Testis (tissue), 2 donors: ENCODE measurements at regions not wholly inside any gene's neighbourhood (a gene's known extent, or its start where the extent isn't known, plus 50 kb on each side); places are given as distances from the start of the nearest gene placed in this dataset.
"Not testable (repeated sequence)": the region's sequence is repeated elsewhere in the genome, so short reads cannot be mapped to it uniquely, and the experiment has no call there.

Source experiments
- DNase-seq: peaks from one replicate; pipeline ENCODE4 v3.0.0-alpha.2; 2019
- H3K27ac ChIP-seq, 2 donors: fragments of 200-600 bp; sonication (generic); one replicate each; pipeline ENCODE4 v1.5.1; 2019
- H3K27me3 ChIP-seq: fragments of 200-600 bp; sonication (generic); one replicate; pipeline ENCODE4 v1.5.1; 2019
- H3K36me3 ChIP-seq: fragments of 200-600 bp; sonication (generic); one replicate; pipeline ENCODE4 v1.5.1; 2017; ENCODE audit warnings: low read depth; ENCODE audit errors: missing control alignments
- H3K4me1 ChIP-seq: fragments of 200-600 bp; sonication (generic); one replicate; pipeline ENCODE4 v1.5.1; 2019
- H3K4me3 ChIP-seq, 2 donors: fragments of 200-600 bp; sonication (generic); one replicate each; pipeline ENCODE4 v1.5.1; 2017 to 2019
- H3K9me3 ChIP-seq: fragments of 200-600 bp; sonication (generic); one replicate; pipeline ENCODE4 v1.5.1; 2017
- CTCF ChIP-seq, 3 experiments: fragments of 450-650 bp in 2 of 3; fragments of 200-600 bp in 1 of 3; sonication (generic) in 1 of 3; IDR thresholded peaks; one replicate each; pipeline ENCODE4 v1.5.1; 2016 to 2019; ENCODE audit warnings: antibody characterized with exemption in 3 of 3, mild to moderate bottlenecking in 2 of 3, moderate library complexity in 1 of 3
- POLR2A ChIP-seq: fragments of 450-650 bp; IDR thresholded peaks from one replicate; pipeline ENCODE4 v1.6.1; 2017; ENCODE audit warnings: antibody characterized with exemption, mild to moderate bottlenecking, moderate library complexity
- WGBS, 2 donors: methylation state at CpG; one replicate each; pipeline ENCODE4 v1.1.5; 2018; 5-methylcytosine and 5-hydroxymethylcytosine counted together
- intact Hi-C: fragments of 100-400 bp; cut with DNase I; formaldehyde crosslinking; loops from one replicate; pipeline ENCODE4 v1.15.1; 2023; ENCODE audit warnings: low total_unique reads

- Histone ChIP-seq H3K9me3 (no peaks in the 10 kb centered on the region), H3K27ac (no peak overlapping the region), H3K27me3 (no peaks in the 10 kb centered on the region), H3K4me1 (no peaks in the 10 kb centered on the region), H3K36me3 (no peaks in the 10 kb centered on the region), H3K4me3 (no peak overlapping the region)
- intact Hi-C loops = no loop called here
- DNase-seq = no peak
- WGBS, 2 donors = 80 to 88% methylated on average over 1 of the region's 1 CpG
- TF ChIP-seq POLR2A = no peak
- no peak for TF ChIP-seq CTCF (IDR thresholded peaks at IDR 0.05)
Measured at GRCh38 chr7:113751547-113751946, 167.3 kb downstream of the PPP1R3A start.

- intact Hi-C loops, H3K4me1 ChIP-seq, H3K4me3 ChIP-seq, DNase-seq, H3K27me3 ChIP-seq, H3K27ac ChIP-seq, H3K36me3 ChIP-seq, H3K9me3 ChIP-seq: not testable (repeated sequence)
- WGBS, 2 donors = 91 to 93% methylated on average over 5 of the region's 5 CpGs
Measured at GRCh38 chr7:113748385-113748784, 170.4 kb downstream of the PPP1R3A start.

GRCh38 chr7:113742946-113743431, 175.8 kb downstream of the PPP1R3A start:
- H3K9me3 ChIP-seq, H3K27me3 ChIP-seq, intact Hi-C loops, H3K4me3 ChIP-seq, H3K4me1 ChIP-seq, DNase-seq, H3K27ac ChIP-seq, H3K36me3 ChIP-seq: not testable (repeated sequence)
- WGBS, 2 donors = 89 to 94% methylated on average over 27 to 32 of the region's 34 CpGs

- 84 to 89% methylated on average over 2 of the region's 2 CpGs for WGBS, 2 donors
- no peak for DNase-seq
- no peak for TF ChIP-seq POLR2A
- TF ChIP-seq CTCF (IDR thresholded peaks at IDR 0.05) = no peak
- intact Hi-C loops = no loop called here
- Histone ChIP-seq H3K36me3 (no peaks in the 10 kb centered on the region), H3K4me1 (no peaks in the 10 kb centered on the region), H3K27me3 (no peaks in the 10 kb centered on the region), H3K4me3 (no peak overlapping the region), H3K9me3 (no peaks in the 10 kb centered on the region), H3K27ac (no peak overlapping the region)
Measured at GRCh38 chr7:113742377-113742776, 176.4 kb downstream of the PPP1R3A start.

- Histone ChIP-seq H3K27ac (no peak overlapping the region), H3K4me3 (no peak overlapping the region), H3K9me3 (no peaks in the 10 kb centered on the region), H3K4me1 (no peaks in the 10 kb centered on the region), H3K27me3 (no peaks in the 10 kb centered on the region), H3K36me3 (no peaks in the 10 kb centered on the region)
- no peak for DNase-seq
- no peak for TF ChIP-seq CTCF (IDR thresholded peaks at IDR 0.05)
- no peak for TF ChIP-seq POLR2A
- intact Hi-C loops = no loop called here
- 73 to 85% methylated on average over 3 of the region's 3 CpGs for WGBS, 2 donors
Measured at GRCh38 chr7:113731571-113731970, 187.2 kb downstream of the PPP1R3A start.

- no peaks in the 10 kb centered on the region for H3K4me1 ChIP-seq
- 82 to 92% methylated on average over 1 of the region's 1 CpG for WGBS, 2 donors
- no peaks in the 10 kb centered on the region for H3K9me3 ChIP-seq
- H3K4me3 ChIP-seq = no peak overlapping the region
- no peak overlapping the region for H3K27ac ChIP-seq
- TF ChIP-seq CTCF (IDR thresholded peaks at IDR 0.05) (no peak), POLR2A (no peak)
- no peak for DNase-seq
- H3K36me3 ChIP-seq = no peaks in the 10 kb centered on the region
- intact Hi-C loops = no loop called here
- no peaks in the 10 kb centered on the region for H3K27me3 ChIP-seq
Measured at GRCh38 chr7:113730309-113730955, 188.4 kb downstream of the PPP1R3A start.
